GM21576 (cell line): ENCODE measurements at regions not wholly inside any gene's neighbourhood (a gene's known extent, or its start where the extent isn't known, plus 50 kb on each side); places are given as distances from the start of the nearest gene placed in this dataset.

Experiments
- ATAC-seq: cut with Tn5 transposase; IDR thresholded peaks from one replicate; pipeline ENCODE4 v1.9.1; 2021; ENCODE audit warnings: mild to moderate bottlenecking, moderate library complexity; ENCODE audit not compliant: unreplicated experiment

- ATAC-seq = peak; percentile 68
Observed at GRCh38 chr20:53750827-53751619, 157.4 kb upstream of the ZNF217 start.

- ATAC-seq = no peak
Observed at GRCh38 chr20:53749499-53749898, 155.9 kb upstream of the ZNF217 start.

- ATAC-seq = no peak
Observed at GRCh38 chr20:53748821-53749421, 155.3 kb upstream of the ZNF217 start.

GRCh38 chr20:53748176-53748575 is 154.5 kb upstream of the ZNF217 start:
- ATAC-seq = no peak

- no peak for ATAC-seq
Observed at GRCh38 chr20:53743607-53744260, 150.1 kb upstream of the ZNF217 start.

GRCh38 chr20:53742685-53743081 is 149.0 kb upstream of the ZNF217 start:
- no peak for ATAC-seq

GRCh38 chr20:53741726-53742028 is 148.0 kb upstream of the ZNF217 start:
- ATAC-seq = no peak

GRCh38 chr20:53739799-53740785 is 146.5 kb upstream of the ZNF217 start:
- peak; percentile 42 for ATAC-seq

GRCh38 chr20:53738945-53739798 is 145.5 kb upstream of the ZNF217 start:
- peak; percentile 34 for ATAC-seq

GRCh38 chr20:53738039-53738944 is 144.7 kb upstream of the ZNF217 start:
- no peak for ATAC-seq

GRCh38 chr20:53737396-53738038 is 143.9 kb upstream of the ZNF217 start:
- no peak for ATAC-seq

GRCh38 chr20:53736757-53737395 is 143.2 kb upstream of the ZNF217 start:
- ATAC-seq = no peak

- no peak for ATAC-seq
Observed at GRCh38 chr20:53736122-53736756, 142.6 kb upstream of the ZNF217 start.

GRCh38 chr20:53735536-53736050 is 142.0 kb upstream of the ZNF217 start:
- ATAC-seq = no peak

GRCh38 chr20:53734006-53734688 is 140.5 kb upstream of the ZNF217 start:
- ATAC-seq = no peak

- ATAC-seq = no peak
Observed at GRCh38 chr20:53731595-53731994, 138.0 kb upstream of the ZNF217 start.

- ATAC-seq = no peak
Observed at GRCh38 chr20:53728359-53728758, 134.7 kb upstream of the ZNF217 start.
